Thymus (tissue), 11 donors: ENCODE measurements at regions not wholly inside any gene's neighbourhood (a gene's known extent, or its start where the extent isn't known, plus 50 kb on each side); places are given as distances from the start of the nearest gene placed in this dataset.
"Not testable (repeated sequence)": the region's sequence is repeated elsewhere in the genome, so short reads cannot be mapped to it uniquely, and the experiment has no call there.

Experiments used
- DNase-seq, 9 donors: peaks; one replicate each; pipeline ENCODE4 v3.0.0-alpha.2; 2013; ENCODE audit warnings: low spot score in 9 of 9, low read depth in 6 of 9, missing footprints in 1 of 9
- H3K27ac ChIP-seq, 2 donors: one replicate each; pipeline ENCODE4 v1.5.1; 2013; ENCODE audit warnings: control low read depth in 1 of 2, low read depth in 1 of 2, low read length in 1 of 2, mild to moderate bottlenecking in 1 of 2, moderate library complexity in 1 of 2
- H3K27me3 ChIP-seq, 2 donors: one replicate each; pipeline ENCODE4 v1.5.1; 2013; ENCODE audit warnings: low read length in 1 of 2; ENCODE audit not compliant: control insufficient read depth in 2 of 2, insufficient read depth in 1 of 2
- H3K36me3 ChIP-seq, 2 donors: one replicate each; pipeline ENCODE4 v1.5.1; 2013; ENCODE audit warnings: low read length in 1 of 2, mild to moderate bottlenecking in 1 of 2, moderate library complexity in 1 of 2; ENCODE audit not compliant: control insufficient read depth in 2 of 2, insufficient read depth in 2 of 2
- H3K4me1 ChIP-seq, 2 donors: one replicate each; pipeline ENCODE4 v1.5.1; 2013; ENCODE audit warnings: low read length in 2 of 2; ENCODE audit not compliant: control insufficient read depth in 2 of 2, insufficient read depth in 2 of 2
- H3K4me3 ChIP-seq, 2 donors: one replicate each; pipeline ENCODE4 v1.5.1; 2013; ENCODE audit warnings: low read length in 2 of 2, control low read depth in 1 of 2, mild to moderate bottlenecking in 1 of 2
- H3K9me3 ChIP-seq, 2 donors: one replicate each; pipeline ENCODE4 v1.5.1; 2013; ENCODE audit warnings: low read length in 1 of 2, mild to moderate bottlenecking in 1 of 2; ENCODE audit not compliant: control insufficient read depth in 2 of 2, insufficient read depth in 1 of 2
- WGBS: extraction: QIAGEN DNeasy Blood & Tissue Kit; methylation state at CpG from one replicate; pipeline ENCODE4 v1.1.7; 2013; 5-methylcytosine and 5-hydroxymethylcytosine counted together
- donor health status: healthy.

DNA sequence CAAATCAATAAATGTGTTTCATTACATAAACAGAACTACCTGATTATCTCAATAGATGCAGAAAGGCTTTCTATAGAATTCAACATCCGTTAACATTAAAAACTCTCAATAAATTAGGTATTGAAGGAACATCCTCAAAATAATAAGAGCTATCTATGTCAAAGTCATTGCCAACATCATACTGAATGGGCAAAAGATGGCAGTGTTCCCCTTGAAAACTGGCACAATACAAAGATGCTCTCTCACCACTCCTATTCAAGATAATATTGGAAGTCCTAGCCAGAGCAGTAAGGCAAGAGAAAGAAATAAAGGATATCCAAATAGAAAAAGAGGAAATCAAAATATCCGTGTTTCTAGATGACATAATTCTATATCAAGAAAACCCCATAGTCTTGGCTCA is 466.4 kb downstream of the MAGEE1 start:
- Histone ChIP-seq H3K27ac (no peak overlapping the region), H3K9me3 (peaks cover 0 to 7% of the 10 kb centered on the region in 2 donors), H3K4me3 (no peak overlapping the region), H3K4me1 (no peaks in the 10 kb centered on the region), H3K27me3 (no peaks in the 10 kb centered on the region), H3K36me3 (no peaks in the 10 kb centered on the region)
- WGBS, result 75% methylated on average over 2 of the region's 2 CpGs
- no peak for DNase-seq

DNA sequence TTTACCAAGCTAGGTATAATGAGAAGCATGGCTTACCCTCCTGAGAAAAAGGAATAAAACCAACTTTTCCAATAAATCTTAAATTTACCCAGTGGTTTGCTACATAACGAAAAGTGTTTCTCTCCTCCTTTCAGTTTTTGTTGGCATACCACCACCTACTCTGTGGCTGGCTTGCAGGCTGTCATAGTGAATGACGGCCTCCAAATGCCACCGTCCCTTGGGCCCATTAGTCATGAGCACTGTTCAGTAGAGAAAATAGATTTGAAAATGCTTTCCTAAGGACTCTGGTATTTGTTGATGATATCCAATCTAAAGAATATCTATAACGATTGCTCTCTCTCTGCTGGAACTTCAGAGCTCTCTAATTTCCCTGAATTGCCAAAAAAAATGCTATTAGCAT is 488.3 kb downstream of the MAGEE1 start:
- Histone ChIP-seq H3K36me3 (no peaks in the 10 kb centered on the region), H3K4me3 (no peak overlapping the region), H3K4me1 (no peaks in the 10 kb centered on the region), H3K9me3 (no peaks in the 10 kb centered on the region), H3K27ac (no peak overlapping the region), H3K27me3 (no peaks in the 10 kb centered on the region)
- DNase-seq, result no peak
- WGBS, result 93% methylated on average over 4 of the region's 4 CpGs

DNA sequence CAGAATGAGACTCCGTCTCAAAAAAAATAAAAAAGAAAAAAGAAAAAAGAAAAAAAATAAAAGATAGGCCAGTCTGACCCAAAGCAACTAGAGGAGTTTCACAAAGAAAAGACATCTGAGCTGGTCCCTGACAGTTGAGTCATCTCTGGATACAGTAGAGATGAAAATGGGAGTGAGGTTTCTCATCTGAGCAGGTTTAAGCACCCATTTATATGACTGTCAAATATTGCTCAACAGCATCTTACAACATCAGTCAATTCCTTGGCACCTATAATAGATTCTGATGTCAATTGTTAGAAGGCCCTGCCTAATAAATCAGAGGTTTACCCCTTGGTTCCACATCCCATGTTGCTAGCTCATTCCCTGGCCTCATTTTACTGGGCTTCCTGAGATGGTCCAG is 490.5 kb downstream of the MAGEE1 start:
- no peaks in the 10 kb centered on the region for H3K4me1 ChIP-seq
- 95% methylated on average over 1 of the region's 1 CpG for WGBS

DNA sequence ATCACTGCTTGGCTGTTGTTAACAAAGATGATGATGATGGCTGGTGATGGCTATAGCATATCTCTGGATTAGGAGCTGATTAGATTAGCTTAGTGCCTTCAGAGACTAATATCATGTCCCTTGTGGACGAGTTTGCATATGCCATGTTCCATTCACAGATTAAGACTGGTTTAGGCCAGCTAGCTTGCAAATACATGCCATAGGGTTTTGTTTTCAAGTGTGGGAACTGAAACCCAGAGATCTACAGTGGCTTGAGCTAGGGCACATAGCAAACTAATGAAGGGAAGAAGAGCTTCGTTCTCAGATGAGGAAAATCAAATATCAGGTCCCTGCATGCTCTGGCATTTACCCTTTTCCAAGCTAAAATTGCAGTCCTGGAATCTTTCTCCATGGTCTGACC is 492.3 kb downstream of the MAGEE1 start:
- WGBS, result 83% methylated on average over 2 of the region's 2 CpGs
- H3K4me3 ChIP-seq, result no peak overlapping the region
- no peaks in the 10 kb centered on the region for H3K36me3 ChIP-seq
- no peak for DNase-seq
- H3K9me3 ChIP-seq, result peaks cover 0 to 4% of the 10 kb centered on the region in 2 donors
- no peak overlapping the region for H3K27ac ChIP-seq
- H3K27me3 ChIP-seq, result no peaks in the 10 kb centered on the region
- no peaks in the 10 kb centered on the region for H3K4me1 ChIP-seq

More for the DNA sequence above, 490.5 kb downstream of the MAGEE1 start:
- H3K36me3 ChIP-seq, result no peaks in the 10 kb centered on the region
- H3K9me3 ChIP-seq, result no peaks in the 10 kb centered on the region
- no peak overlapping the region for H3K4me3 ChIP-seq
- no peak overlapping the region for H3K27ac ChIP-seq
- no peak for DNase-seq
- no peaks in the 10 kb centered on the region for H3K27me3 ChIP-seq

DNA sequence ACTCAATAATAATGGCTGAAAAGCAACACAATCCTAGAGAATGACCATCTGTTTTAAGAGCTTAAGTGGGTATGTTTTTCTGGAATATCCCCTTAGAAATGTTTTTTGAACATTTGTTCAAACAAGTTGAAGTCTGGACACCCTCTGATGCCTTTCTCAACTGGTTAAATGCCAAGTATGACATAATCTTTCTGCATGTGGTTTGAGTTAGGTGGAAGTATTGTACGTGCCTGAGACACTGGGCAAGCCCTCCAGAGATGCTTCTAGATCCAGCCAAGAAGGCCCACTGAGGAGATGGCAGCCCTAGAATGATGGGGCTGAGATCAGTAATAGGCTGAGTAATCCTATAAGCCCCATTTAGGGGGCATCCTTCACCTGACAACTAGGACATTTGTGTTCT is 493.1 kb downstream of the MAGEE1 start:
- DNase-seq, result no peak
- H3K36me3 ChIP-seq, result no peaks in the 10 kb centered on the region
- 72% methylated on average over 1 of the region's 1 CpG for WGBS
- peaks cover 0 to 5% of the 10 kb centered on the region in 2 donors for H3K9me3 ChIP-seq
- no peaks in the 10 kb centered on the region for H3K27me3 ChIP-seq
- no peaks in the 10 kb centered on the region for H3K4me1 ChIP-seq
- H3K27ac ChIP-seq, result peak overlapping the region in 1 of 2 donors; percentile 19
- no peak overlapping the region for H3K4me3 ChIP-seq

DNA sequence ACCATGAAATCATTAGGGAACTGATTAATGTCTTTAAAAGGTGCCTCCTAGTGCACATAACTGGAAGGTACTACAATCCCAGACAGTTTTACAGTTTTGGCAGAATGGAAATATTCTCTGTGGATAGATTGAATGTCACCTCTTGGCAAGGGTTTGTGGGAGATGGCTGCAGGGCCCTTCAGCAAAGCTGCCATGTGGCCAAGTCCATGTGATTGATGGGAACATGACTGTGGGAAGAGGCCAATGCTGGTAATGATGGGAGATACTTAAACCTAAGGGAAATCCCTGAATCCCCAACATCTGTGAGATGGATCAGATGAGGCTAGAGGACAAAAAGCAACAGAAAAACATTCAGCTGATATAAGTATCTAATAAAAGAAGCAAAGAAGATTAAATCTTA is 493.7 kb downstream of the MAGEE1 start:
- Histone ChIP-seq H3K4me1 (no peaks in the 10 kb centered on the region), H3K27ac (no peak overlapping the region), H3K4me3 (no peak overlapping the region), H3K27me3 (no peaks in the 10 kb centered on the region), H3K36me3 (no peaks in the 10 kb centered on the region), H3K9me3 (peaks cover 0 to 5% of the 10 kb centered on the region in 2 donors)
- no peak for DNase-seq

DNA sequence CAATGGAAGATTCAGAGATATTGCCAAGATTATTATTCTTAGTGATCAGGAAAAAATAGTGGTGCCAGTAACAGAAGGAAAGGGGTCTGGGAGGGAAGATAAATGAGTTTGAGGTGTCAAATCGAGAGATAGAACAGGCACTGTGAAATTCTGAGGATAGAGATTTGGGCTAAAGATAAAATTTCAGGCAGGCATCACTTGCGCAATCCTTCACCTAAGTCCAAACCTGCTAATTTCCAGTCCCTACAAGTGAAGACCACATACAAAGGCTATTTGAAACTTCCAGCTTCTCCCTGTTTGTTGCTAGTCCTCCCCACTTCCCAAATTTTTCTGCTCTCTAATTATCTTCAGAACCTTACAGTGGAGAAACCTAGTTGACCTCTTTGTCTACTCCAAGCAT is 494.6 kb downstream of the MAGEE1 start:
- WGBS, result 96% methylated on average over 2 of the region's 2 CpGs
- H3K4me3 ChIP-seq, result no peak overlapping the region
- no peak overlapping the region for H3K27ac ChIP-seq
- no peaks in the 10 kb centered on the region for H3K36me3 ChIP-seq
- H3K27me3 ChIP-seq, result no peaks in the 10 kb centered on the region
- no peak for DNase-seq
- peaks cover 0 to 5% of the 10 kb centered on the region in 2 donors for H3K9me3 ChIP-seq
- H3K4me1 ChIP-seq, result no peaks in the 10 kb centered on the region

DNA sequence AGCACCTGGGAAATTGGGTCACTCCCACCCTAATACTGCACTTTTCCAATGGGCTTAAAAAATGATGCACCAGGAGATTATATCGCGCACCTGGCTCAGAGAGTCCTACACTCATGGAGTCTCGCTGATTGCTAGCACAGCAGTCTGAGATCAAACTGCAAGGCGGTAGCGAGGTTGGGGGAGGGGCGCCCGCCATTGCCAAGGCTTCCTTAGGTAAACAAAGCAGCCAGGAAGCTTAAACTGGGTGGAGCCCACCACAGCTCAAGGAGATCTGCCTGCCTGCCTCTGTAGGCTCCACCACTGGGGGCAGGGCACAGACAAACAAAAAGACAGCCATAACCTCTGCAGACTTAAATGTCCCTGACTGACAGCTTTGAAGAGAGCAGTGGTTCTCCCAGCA is 497.1 kb downstream of the MAGEE1 start:
- H3K27me3 ChIP-seq, H3K4me1 ChIP-seq, H3K27ac ChIP-seq, H3K4me3 ChIP-seq, H3K9me3 ChIP-seq, H3K36me3 ChIP-seq, DNase-seq: not testable (repeated sequence)
- 85% methylated on average over 7 of the region's 7 CpGs for WGBS

DNA sequence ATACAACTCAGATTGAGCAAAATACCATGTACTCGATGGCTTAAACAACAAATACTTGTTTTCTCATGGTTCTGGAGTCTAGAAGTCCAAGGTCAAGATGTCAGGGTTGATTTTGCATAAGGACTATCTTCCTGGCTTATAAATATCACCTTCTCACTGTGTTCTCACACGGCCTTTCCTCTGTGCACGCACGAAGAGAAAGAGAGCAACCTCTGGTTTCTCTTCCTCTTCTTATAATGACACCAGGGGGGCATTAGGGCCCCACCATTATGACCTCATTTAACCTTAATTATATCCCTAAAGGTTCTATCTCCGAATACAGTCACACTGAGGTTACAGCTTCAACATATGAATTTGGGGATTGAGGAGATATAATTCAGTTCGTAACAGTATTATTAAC is 504.0 kb downstream of the MAGEE1 start:
- H3K27me3 ChIP-seq, result no peaks in the 10 kb centered on the region
- H3K9me3 ChIP-seq, result no peaks in the 10 kb centered on the region
- WGBS, result 88% methylated on average over 6 of the region's 6 CpGs
- H3K4me1 ChIP-seq, result no peaks in the 10 kb centered on the region
- H3K36me3 ChIP-seq, result no peaks in the 10 kb centered on the region
- H3K4me3 ChIP-seq, result no peak overlapping the region
- DNase-seq, result no peak
- H3K27ac ChIP-seq, result no peak overlapping the region

DNA sequence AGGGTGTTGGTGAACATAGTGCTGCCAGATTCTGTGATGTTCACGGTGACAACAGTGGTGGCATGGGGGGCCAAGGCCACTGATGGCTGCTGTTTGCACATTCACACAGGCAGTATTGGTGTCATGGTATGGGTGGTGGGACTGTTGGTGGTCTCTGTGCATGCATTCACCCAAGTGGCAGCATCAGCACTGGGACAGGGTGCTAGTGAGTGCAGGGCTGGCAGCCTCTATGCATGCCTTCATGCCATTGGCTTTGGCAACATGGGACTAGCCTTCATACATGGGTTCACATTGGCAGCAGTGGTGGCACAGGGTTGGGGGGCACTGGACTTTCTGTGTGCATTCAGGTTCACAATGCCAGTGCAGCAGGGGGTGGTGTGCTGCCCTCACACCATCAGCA is 489.7 kb upstream of the FGF16 start:
- no peaks in the 10 kb centered on the region for H3K27me3 ChIP-seq
- no peaks in the 10 kb centered on the region for H3K4me1 ChIP-seq
- no peak for DNase-seq
- 97% methylated on average over 1 of the region's 1 CpG for WGBS
- no peaks in the 10 kb centered on the region for H3K36me3 ChIP-seq
- H3K9me3 ChIP-seq, result peaks cover 0 to 10% of the 10 kb centered on the region in 2 donors
- H3K4me3 ChIP-seq, result no peak overlapping the region
- no peak overlapping the region for H3K27ac ChIP-seq
